Activated T-cell treated with anti-CD3 and anti-CD28 coated beads for 24 hours (primary cell): ENCODE measurements at regions not wholly inside any gene's neighbourhood (a gene's known extent, or its start where the extent isn't known, plus 50 kb on each side); places are given as distances from the start of the nearest gene placed in this dataset.
"Not testable (repeated sequence)": the region's sequence is repeated elsewhere in the genome, so short reads cannot be mapped to it uniquely, and the experiment has no call there.

Experiments used
- DNase-seq: peaks from one replicate; pipeline ENCODE4 v3.0.0-alpha.2; 2020; ENCODE audit warnings: low read depth

DNA sequence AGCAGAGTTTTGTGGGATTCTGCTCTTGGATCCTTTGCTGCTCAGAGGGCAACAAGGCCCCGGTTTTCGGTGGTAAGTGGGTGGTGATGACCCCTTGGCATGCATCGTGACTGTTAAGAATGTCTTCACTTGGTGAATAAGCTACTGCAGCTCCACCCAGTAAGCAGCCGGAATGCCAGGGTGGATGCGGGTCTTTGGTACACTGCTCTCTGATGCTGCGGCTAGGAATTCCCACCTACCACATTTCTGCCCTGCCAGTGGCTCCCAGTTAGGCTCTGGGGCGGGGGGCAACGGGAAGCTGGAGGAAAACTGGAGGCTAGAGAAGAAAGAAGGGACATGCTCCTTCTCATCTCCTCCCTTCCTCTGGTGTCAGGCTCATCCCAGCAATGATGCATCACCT, 180.4 kb upstream of the GALNT2 start:
- DNase-seq = no peak

DNA sequence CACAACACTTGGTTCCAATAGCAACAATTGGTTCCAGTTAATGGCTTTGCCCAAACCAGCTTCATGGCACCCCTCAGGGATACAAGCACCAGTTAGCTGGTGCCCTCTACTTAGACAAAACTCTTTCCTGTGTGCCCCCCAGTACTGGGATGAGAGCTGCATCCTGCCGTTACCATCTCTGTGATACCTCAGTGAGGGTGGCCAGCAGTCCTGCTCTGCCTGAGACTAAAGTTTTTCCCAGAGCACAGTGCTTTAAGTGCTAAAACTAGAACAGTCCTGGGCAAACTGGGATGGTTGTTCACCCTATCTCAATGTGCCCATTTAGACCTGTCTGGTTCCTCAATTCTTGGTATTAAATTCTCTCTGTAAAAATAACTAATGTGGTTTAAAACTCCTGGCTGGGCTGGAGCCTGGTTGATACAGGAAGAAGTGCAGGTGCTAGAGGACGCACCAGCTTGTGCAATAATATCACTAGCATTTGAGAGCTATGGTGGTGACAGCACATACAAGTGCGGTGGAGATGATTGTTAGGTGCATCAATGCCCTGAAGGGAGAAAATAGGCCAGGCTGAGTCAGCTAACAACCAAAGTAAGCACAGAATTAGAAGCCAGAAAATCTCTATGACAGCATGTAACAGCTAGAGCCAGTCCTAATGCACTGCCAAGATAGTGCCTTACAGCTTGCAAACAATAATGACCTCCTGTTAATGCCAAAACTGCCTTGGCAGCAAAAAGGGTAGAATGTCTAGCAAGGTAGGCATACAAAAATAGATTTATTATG, 179.8 kb upstream of the GALNT2 start:
- DNase-seq = no peak

DNA sequence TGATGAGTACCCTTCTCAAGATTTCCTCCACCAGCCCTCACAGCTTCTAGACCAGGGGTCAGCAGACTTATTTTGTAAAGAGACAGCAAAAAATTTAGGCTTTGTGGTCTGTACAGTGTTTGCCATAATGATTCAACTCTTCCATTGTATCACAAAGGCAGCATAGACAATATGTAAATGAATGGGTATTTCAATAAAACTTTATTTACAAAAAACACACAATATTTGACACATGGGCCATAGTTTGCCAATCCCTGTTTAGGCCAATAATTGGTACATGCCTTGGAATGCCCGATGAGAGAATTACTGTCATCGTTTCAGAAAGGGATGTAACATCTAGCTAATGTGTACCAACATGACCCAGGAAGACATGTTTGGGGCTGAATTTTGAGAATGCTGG, 178.9 kb upstream of the GALNT2 start:
- DNase-seq = no peak

DNA sequence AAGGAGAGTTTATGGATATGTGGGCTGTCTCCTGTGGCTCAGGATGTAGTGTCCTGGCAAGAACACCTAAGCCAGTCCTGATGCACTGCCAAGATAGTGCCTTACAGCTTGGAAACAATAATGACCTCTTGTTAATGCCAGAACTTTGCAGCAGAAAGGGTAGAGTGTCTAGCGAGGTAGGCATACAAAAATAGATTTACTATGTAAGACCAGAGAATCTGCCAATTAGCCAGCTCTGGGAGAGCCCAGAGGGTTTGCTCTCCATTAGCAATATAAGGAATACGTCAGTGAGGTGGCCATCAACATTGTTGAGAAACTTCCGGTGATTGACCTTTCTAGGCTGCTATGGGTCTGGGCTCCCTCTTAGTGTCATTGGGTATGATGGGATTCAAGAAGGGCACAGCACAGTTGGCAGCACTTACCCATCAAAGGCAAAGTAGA, 178.5 kb upstream of the GALNT2 start:
- DNase-seq = no peak

DNA sequence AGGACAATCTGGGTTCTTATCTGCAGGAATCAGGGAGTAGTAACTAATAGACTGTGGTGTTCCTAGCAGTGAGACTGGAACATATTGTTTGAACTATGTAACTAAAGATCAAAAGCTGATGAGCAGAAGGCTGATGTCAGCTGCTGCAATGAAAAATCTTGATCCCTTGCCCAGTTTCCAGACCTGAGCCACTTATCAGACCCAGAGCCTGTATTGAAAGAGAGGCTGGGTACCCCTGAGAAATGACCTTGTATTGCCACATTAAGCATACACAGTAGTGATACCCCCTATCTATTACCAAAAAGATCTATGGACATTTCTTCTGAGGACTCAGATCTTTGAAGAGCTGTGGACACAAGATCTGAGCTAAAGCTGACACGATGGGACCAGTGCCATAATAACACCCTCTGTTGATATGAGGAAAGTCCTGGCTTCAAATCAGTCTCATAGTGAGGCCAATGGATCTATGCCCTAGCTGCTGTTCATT, 178.0 kb upstream of the GALNT2 start:
- DNase-seq = no peak

DNA sequence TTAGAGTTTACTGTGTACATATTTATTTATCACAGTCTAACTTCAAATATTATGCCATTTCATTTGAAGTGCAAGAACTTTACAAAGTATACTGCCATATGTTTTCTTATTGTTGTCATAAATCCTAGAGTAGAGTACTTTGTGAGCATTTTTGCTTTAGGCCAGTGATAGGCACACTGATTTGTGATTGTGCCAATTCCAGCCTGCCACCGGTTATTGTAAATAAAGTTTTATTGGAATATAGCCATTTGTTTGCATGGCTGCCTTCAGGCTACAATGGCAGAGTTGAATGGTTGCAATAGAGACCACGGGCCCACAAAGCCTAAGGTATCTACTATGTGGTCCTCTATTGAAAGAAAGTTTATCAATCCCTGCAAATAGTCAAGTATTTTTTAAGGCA, 175.8 kb upstream of the GALNT2 start:
- no peak for DNase-seq

DNA sequence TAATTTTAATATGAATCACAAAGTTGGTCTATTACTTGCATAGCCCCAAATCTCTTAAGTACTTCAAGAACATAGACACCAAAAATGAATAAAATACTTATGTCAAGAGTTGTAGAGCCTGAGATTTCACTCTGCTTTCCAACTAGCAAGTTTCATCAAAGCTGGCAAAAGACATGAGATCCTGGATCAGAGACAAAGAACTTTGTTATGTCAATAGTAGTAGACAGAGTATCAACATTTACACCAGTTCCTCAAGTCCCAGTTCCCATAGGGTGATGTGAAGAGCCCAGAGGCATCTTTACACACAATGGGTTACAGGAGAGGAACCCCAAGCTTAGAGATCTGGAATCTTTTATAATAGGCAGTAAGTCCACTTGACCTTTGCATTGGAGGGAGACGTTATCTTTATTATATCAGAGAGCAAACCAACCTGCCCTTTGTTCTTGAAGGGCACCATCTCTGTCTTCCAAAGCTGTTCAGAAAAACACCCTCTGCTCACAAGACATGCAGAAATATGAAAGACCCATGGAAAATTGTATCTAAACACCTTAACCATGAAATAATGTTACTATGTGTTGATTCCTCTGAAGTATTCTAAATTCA, 174.4 kb upstream of the GALNT2 start:
- no peak for DNase-seq

DNA sequence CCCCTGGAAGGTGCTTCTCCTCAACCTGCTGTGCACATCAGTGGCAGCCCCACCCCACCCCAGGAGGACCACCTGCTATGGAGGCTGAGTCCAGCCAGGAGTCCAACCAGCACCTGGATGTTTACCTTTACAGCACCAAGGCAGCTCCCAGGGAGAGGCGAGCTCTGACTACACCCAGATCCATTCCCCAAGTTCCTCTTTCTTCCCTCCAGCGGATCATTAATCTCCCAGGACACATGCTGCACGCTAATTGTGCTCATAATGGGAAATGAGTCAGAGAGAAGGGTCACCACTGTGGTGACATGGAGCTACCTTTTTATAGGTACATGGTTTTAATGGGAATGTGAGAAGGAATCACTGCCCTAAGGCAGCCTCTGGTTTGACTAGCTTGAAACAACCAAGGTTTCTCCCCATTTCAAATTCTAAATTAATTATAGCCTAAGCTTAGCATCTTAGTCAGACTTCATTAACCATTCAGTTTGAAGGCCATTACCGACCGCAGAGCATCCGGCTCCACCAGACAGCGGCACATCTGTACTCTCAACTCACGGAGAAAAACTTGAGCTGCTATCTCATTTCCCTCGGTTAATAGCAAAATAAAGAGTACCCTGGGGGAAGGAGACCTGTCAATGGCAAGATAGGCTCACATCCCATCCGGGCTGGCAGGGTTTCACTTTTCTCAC, 173.1 kb upstream of the GALNT2 start:
- DNase-seq = no peak

DNA sequence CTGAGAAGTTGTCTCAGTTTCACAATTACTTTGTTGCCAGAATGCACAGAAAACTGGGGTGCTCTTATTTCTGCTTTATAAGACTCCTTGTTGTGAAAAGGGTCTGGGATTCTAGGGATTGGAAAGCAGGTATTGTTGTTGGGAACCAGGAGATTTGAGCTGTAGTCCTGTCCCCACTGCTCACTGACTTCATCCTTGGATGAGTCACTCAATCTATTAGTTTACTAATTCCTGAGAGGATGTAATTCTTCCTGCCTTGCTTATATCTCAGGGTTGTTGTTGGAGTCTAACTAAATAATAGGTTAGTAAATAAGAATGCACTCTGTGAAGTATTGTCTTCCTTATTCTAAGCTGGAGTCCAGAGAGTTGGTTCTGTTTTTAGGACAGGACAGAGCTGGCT, 172.5 kb upstream of the GALNT2 start:
- no peak for DNase-seq

DNA sequence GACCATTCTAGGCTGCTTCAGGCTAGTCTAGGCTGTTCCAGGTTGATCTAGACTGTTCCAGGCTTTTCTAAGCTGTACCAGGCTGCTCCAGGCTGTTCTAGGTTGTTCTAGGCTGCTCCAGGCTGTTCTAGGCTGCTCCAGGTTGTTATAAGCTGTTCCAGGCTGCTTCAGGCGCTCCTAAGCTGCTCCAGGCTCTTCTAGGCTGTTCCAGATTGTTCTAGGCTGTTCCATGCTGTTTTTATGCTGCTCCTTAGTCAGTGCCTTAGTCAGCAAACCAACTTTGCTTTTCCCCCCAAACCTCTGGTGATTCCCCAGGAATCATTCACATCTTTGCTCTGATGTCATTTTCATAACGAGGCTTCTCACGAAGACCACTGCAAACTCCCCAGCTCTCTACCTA, 171.4 kb upstream of the GALNT2 start:
- no peak for DNase-seq

DNA sequence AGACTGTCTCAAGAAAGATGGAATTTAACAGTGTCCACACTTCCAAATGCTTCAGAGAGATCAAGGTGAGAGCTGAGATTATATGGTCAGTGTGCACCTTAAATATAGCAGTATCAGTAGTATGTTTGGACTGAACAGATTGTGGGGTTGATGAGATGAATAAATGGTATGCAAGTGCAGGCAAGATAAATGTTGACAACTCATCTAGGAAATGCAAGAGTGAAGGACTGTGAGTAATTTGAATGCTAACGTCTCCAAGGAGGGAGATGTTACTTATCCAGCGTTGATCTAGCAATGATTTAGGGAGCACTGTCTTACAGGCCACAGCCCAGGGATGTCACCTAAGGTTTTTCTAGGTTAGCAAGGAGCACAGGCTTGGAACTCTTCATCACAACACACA, 170.7 kb upstream of the GALNT2 start:
- DNase-seq = no peak

DNA sequence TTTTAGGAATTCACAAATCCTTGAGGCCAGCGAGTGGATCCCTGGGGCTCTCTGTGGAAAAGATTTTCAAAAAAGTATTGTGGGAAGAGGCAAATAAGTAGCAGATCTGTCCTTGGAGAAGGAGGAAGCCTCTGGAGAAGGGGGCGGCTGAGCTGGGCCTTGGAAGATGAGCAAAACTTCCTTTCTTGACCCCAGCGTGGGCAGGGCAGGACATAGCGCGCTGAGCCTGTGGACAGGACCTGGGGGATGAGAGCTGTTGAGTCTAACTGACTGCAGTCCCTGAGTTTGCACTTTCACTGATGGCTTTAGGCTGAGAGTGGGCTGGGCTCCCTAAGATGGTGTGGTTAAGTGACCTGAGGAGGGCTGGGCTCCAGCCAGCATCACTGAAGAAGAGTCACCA, 170.2 kb upstream of the GALNT2 start:
- DNase-seq = no peak

DNA sequence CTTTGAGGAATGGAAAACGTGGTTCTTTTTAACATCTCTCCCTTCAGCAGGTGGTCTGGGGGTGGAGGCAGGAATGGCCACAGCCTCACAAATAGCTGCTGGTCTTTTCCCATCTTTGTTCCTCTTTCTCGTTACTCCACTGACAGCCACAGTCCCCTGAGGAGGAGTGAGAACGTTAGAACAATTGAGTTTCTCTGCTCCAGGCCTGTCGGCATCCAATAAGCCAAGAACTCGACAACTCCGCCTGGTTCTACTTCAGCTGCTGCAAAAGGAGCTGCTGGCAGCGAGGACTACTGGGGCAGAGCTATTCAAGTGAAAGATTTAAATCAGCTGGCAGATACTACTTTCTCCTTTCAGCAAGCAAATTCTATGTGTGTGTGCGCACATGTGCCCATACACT, 169.5 kb upstream of the GALNT2 start:
- DNase-seq = no peak

DNA sequence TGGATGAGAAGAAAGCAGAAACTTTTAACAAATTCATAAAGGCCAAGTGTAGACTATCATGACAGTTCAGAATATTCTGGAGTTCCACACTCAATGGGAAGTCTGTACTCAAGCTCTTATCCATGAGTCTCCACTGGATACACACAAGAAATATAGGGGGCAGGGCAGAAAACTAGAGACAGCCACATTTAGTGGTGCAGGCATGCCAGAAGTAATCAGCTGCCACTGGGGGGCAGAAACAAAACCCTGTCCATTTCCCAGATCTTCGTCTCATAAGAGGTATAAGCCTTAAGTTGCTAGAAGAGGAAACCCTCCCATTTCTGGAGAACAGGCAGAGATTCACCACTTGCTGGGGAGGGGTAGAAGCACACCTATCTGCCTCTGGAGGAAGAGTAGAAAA, 166.8 kb upstream of the GALNT2 start:
- DNase-seq = no peak

DNA sequence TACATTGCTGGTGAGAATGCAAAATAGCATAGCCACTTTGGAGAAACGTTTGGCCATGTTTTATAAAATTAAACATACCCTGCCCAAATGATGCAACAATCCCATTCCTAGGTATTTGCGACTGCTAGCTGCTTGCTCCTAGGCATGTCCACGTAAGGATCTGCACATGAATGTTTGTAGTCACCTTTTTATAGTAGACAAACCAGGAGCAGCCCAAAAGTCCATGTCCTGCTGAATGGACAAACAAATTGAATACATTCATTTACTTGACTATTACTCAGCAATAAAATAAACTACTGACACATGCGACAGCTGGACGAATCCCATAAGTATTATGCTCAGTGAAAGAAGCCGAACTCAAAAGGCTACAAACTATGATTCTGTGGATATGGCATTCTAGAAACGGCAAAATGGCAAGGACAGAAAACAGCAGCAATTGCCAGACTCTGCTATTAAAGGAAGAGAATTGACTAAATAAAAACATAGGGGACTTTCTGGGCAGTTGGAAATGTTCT, 161.9 kb upstream of the GALNT2 start:
- no peak for DNase-seq

DNA sequence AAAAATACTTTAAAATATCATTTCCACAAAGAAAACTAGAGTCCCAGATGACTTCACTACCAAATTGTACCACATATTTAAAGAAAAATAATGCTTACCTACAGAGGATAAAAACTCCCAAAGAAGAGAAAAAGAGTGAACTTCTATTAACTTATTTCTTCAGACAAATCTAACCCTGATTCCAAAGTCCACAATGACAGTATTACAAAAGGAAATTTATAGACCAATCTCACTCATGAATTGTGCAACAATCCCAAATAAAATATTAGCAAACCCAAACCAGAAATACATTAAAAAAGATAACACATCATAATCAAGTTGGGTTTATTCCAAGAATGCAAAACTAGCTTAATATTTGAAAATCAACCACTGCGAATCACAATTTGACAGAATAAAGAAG, 161.4 kb upstream of the GALNT2 start:
- DNase-seq = no peak

DNA sequence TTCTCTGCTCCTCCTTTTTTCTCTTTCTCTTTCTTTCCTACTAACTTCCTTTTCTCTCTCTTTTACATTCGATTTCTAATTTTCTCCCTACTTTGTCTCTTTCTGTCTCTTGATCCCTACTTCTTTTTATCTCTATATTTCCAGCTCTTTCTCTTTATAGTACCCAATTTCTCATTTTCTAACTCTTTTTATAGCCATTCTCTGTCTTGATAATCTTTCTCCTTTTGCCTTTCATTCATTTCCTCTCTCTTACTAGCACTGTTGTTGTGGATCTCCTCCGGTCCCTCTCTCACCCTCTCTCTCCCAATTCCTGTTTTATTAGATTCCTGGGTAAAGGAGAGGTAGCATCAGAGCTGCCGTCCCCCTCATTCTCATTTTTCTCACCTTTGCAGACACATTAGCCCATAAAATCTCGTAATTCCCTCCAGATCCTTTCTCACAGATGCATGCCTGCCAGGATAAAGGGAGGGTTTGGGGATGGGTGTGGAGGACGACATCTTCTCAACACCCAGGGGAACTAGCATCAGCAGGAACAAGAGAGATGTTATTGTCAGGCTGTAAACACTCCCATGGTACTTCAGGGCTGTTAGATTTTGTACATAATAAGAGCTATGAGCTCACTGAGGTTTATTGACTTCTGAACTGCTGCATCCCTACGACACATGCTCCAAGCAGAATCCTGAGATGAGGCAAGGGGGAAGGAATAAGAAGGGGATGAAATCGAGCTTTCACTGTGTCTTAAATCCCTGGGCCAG, 159.0 kb upstream of the GALNT2 start:
- DNase-seq = no peak

DNA sequence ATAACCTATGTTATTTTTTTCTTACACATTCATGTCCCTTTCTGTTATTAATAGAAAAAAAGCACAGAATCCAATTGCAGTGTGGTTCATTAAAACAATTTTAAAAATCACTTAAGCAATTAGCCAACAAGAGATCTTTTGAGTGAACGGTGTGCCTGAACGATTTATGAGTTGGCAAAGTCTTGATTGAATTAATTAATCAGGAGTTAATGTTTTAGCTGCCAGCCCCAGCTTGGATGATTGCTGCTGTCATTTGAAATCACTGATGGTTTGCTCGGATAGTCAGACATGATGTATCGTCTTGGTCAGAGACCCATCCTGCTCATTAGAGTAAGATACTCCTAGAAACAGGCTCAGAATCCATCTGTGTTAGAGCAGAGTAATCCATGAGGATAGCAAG, 158.3 kb upstream of the GALNT2 start:
- no peak for DNase-seq

DNA sequence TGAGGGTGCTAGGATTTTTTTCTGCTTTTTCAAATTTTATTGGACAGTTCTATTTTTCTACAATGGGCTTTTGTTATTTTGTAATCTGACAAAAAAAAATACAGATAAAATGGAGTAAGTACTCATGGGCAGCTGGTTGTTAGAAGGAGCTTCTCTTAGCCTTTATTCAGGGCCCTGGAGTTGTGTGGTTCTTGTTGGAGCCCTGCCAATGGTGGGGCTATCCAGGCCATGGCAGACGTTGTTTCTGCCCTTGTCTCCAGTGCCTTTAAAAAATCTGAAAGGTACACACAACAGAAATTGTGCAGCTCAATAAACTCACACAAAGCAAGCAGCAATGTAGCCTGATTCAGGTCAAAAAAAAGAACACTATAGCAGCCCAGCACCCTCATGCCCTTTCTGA, 153.5 kb upstream of the GALNT2 start:
- no peak for DNase-seq

DNA sequence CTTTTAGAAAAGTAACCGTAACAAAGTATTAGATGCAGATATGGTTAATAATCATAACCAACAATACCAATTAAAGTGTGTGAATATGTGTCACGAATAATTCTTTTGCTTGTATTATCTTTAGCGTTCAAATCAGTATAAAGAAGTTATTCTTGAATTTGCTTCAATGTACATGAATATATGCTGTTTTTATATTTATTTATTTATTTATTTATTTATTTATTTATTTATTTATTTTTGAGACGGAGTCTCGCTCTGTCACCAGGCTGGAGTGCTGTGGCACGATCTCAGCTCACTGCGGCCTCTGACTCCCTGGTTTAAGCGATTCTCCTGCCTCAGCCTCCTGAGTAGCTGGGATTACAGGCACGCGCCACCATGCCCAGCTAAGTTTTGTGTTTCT, 147.6 kb upstream of the GALNT2 start:
- DNase-seq = not testable (repeated sequence)

DNA sequence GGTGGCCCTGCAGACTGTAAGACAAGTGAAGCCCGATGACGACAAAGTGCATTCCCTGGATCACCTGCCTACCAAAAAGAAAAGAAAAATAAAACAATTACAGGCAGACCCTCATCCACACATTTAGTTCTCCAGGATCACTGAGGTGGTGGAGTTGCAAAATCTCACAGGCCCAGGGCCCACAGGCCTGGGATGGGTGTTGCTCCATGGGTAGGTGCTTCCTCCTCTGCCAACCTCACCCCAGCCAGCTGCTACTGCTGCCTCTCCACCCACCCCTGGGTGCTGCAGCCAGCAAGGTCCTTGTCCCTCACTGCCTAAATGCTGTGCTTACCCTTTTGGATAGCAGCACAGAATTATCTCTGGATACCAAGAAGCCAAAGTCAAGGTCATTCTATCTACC, 146.4 kb upstream of the GALNT2 start:
- no peak for DNase-seq

DNA sequence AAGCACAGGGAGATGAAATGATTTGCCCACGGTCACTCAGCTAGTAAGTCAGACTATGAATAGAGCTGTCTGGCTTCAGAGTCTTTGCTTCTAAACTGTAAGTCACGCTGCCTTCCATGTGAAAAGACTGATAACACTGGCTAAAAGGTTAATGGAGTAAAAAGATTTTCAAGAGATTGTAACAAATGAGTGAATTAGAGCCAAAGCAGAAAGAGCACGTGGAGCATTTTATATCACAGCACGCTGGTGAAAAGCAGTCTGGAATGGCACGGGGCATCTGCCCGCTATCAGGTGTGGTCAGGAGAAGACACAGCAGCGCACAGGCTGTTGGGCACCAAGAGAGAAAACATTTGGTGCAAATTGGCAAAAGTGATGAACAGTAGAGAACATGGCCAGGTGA, 144.8 kb upstream of the GALNT2 start:
- no peak for DNase-seq
